Mesendoderm (in vitro differentiated cells): ENCODE measurements at regions not wholly inside any gene's neighbourhood (a gene's known extent, or its start where the extent isn't known, plus 50 kb on each side); places are given as distances from the start of the nearest gene placed in this dataset.

ENCODE experiments used
- DNase-seq: peaks from one replicate; pipeline ENCODE4 v3.0.0; 2013
- H2AK5ac ChIP-seq: 2 replicates; pipeline ENCODE4 v1.6.1; 2013; ENCODE audit warnings: low read length, inconsistent platforms
- H2BK120ac ChIP-seq: 2 replicates; pipeline ENCODE4 v1.6.1; 2013; ENCODE audit warnings: low read depth, mild to moderate bottlenecking, low read length, moderate library complexity, mixed read lengths
- H2BK15ac ChIP-seq: replicated peaks from 2 replicates; pipeline ENCODE4 v1.6.1; 2013; ENCODE audit warnings: low read depth, mild to moderate bottlenecking, moderate library complexity
- H2BK5ac ChIP-seq: 2 replicates; pipeline ENCODE4 v1.6.1; 2013; ENCODE audit warnings: low read length, inconsistent platforms
- H3K18ac ChIP-seq: 2 replicates; pipeline ENCODE4 v1.6.1; 2013; ENCODE audit warnings: mild to moderate bottlenecking, low read length, mixed read lengths
- H3K23ac ChIP-seq: one replicate; pipeline ENCODE4 v1.6.1; 2013; ENCODE audit warnings: low read length
- H3K27ac ChIP-seq: 2 replicates; pipeline ENCODE4 v1.5.1; 2013; ENCODE audit warnings: low read depth, mild to moderate bottlenecking, inconsistent platforms, low read length, moderate library complexity
- H3K27me3 ChIP-seq: 2 replicates; pipeline ENCODE4 v1.6.1; 2013; ENCODE audit warnings: low read length, control low read depth, mild to moderate bottlenecking, inconsistent platforms; ENCODE audit not compliant: insufficient read depth, poor library complexity
- H3K36me3 ChIP-seq: 2 replicates; pipeline ENCODE4 v1.6.1; 2013; ENCODE audit warnings: low read length, inconsistent platforms; ENCODE audit not compliant: control insufficient read depth, insufficient read depth
- H3K4ac ChIP-seq: one replicate; pipeline ENCODE4 v1.6.1; 2013; ENCODE audit warnings: low read depth, mild to moderate bottlenecking, low read length, moderate library complexity
- H3K4me1 ChIP-seq: 2 replicates; pipeline ENCODE4 v1.6.1; 2013; ENCODE audit warnings: low read depth, low read length, inconsistent platforms; ENCODE audit not compliant: control insufficient read depth
- H3K4me2 ChIP-seq: 2 replicates; pipeline ENCODE4 v1.6.1; 2013; ENCODE audit warnings: low read length
- H3K4me3 ChIP-seq: 2 replicates; pipeline ENCODE4 v1.5.1; 2013; ENCODE audit warnings: mild to moderate bottlenecking, low read length
- H3K56ac ChIP-seq: one replicate; pipeline ENCODE4 v1.6.1; 2013; ENCODE audit warnings: low read length
- H3K79me1 ChIP-seq: 2 replicates; pipeline ENCODE4 v1.6.1; 2013; ENCODE audit warnings: low read length, inconsistent platforms
- H3K79me2 ChIP-seq: 2 replicates; pipeline ENCODE4 v1.6.1; 2013; ENCODE audit warnings: mild to moderate bottlenecking, low read length; ENCODE audit not compliant: control insufficient read depth, insufficient read depth
- H3K9ac ChIP-seq: 2 replicates; pipeline ENCODE4 v1.6.1; 2013; ENCODE audit warnings: low read length, inconsistent platforms
- H4K5ac ChIP-seq: one replicate; pipeline ENCODE4 v1.6.1; 2013; ENCODE audit warnings: low read length
- H4K8ac ChIP-seq: one replicate; pipeline ENCODE4 v1.6.1; 2013; ENCODE audit warnings: low read depth, mild to moderate bottlenecking, control low read depth, low read length, moderate library complexity
- WGBS: extraction: QIAGEN DNeasy Blood & Tissue Kit; methylation state at CpG from one replicate; pipeline ENCODE4 v1.1.7; 2013; ENCODE audit warnings: low lambda C conversion rate, missing lambda C conversion rate; ENCODE audit not compliant: insufficient coverage; ENCODE audit errors: extremely low coverage; 5-methylcytosine and 5-hydroxymethylcytosine counted together

GRCh38 chr6:109306733-109307132 lies 75.5 kb downstream of the CD164 start:
- Histone ChIP-seq H3K18ac (no peak overlapping the region), H3K36me3 (no peaks in the 10 kb centered on the region), H3K4ac (no peak overlapping the region), H3K79me1 (no peaks in the 10 kb centered on the region), H3K27ac (no peak overlapping the region), H3K4me3 (no peak overlapping the region), H2BK15ac (no peak overlapping the region), H2BK120ac (no peak overlapping the region), H2AK5ac (no peak overlapping the region), H3K9ac (no peak overlapping the region), H4K5ac (no peak overlapping the region), H3K23ac (no peak overlapping the region), H2BK5ac (no peak overlapping the region), H3K4me1 (peaks cover 13% of the 10 kb centered on the region), H4K8ac (no peak overlapping the region), H3K4me2 (no peak overlapping the region), H3K56ac (no peak overlapping the region), H3K79me2 (no peaks in the 10 kb centered on the region), H3K27me3 (no peaks in the 10 kb centered on the region)
- no peak for DNase-seq
- no CpG with 5 or more reads among the region's 2 CpGs for WGBS

- H3K4ac ChIP-seq, result no peak overlapping the region
- peak overlapping the region; percentile 56 for H3K56ac ChIP-seq
- no peak overlapping the region for H2BK120ac ChIP-seq
- H3K9ac ChIP-seq, result no peak overlapping the region
- peaks cover 13% of the 10 kb centered on the region for H3K4me1 ChIP-seq
- H3K4me3 ChIP-seq, result no peak overlapping the region
- H3K36me3 ChIP-seq, result no peaks in the 10 kb centered on the region
- no peak overlapping the region for H4K5ac ChIP-seq
- no peak overlapping the region for H4K8ac ChIP-seq
- no peak overlapping the region for H3K18ac ChIP-seq
- no peak for DNase-seq
- no peaks in the 10 kb centered on the region for H3K79me1 ChIP-seq
- no peak overlapping the region for H2BK5ac ChIP-seq
- H3K79me2 ChIP-seq, result no peaks in the 10 kb centered on the region
- H3K23ac ChIP-seq, result no peak overlapping the region
- peak overlapping the region; percentile 17 for H3K27ac ChIP-seq
- H3K4me2 ChIP-seq, result no peak overlapping the region
- no peak overlapping the region for H2BK15ac ChIP-seq
- no peaks in the 10 kb centered on the region for H3K27me3 ChIP-seq
- H2AK5ac ChIP-seq, result no peak overlapping the region
These were observed 77.2 kb downstream of the CD164 start for GRCh38 chr6:109305028-109305427.

- H3K4ac ChIP-seq, result no peak overlapping the region
- no peak overlapping the region for H3K4me2 ChIP-seq
- H3K79me2 ChIP-seq, result no peaks in the 10 kb centered on the region
- no peak overlapping the region for H4K5ac ChIP-seq
- H3K23ac ChIP-seq, result no peak overlapping the region
- H3K27me3 ChIP-seq, result no peaks in the 10 kb centered on the region
- H4K8ac ChIP-seq, result no peak overlapping the region
- H2AK5ac ChIP-seq, result no peak overlapping the region
- WGBS, result no CpG with 5 or more reads among the region's 3 CpGs
- peak overlapping the region; percentile 50 for H3K27ac ChIP-seq
- no peak overlapping the region for H2BK15ac ChIP-seq
- H3K9ac ChIP-seq, result no peak overlapping the region
- no peak overlapping the region for H3K4me3 ChIP-seq
- no peak overlapping the region for H2BK5ac ChIP-seq
- H3K36me3 ChIP-seq, result no peaks in the 10 kb centered on the region
- no peak overlapping the region for H3K18ac ChIP-seq
- H3K4me1 ChIP-seq, result peaks cover 13% of the 10 kb centered on the region
- H2BK120ac ChIP-seq, result no peak overlapping the region
- peak; percentile 62 for DNase-seq
- no peaks in the 10 kb centered on the region for H3K79me1 ChIP-seq
- H3K56ac ChIP-seq, result peak overlapping the region; percentile 56
These were observed 77.8 kb downstream of the CD164 start for GRCh38 chr6:109304284-109305015.

- Histone ChIP-seq H3K27ac (no peak overlapping the region), H3K4me2 (no peak overlapping the region)
These were observed 78.5 kb downstream of the CD164 start for GRCh38 chr6:109303640-109304283.

GRCh38 chr6:109303164-109303563 lies 79.1 kb downstream of the CD164 start:
- H2BK120ac ChIP-seq, result no peak overlapping the region
- H3K27me3 ChIP-seq, result no peaks in the 10 kb centered on the region
- no peak overlapping the region for H3K56ac ChIP-seq
- H3K79me2 ChIP-seq, result no peaks in the 10 kb centered on the region
- H3K4me3 ChIP-seq, result no peak overlapping the region
- H3K4me2 ChIP-seq, result no peak overlapping the region
- no peaks in the 10 kb centered on the region for H3K79me1 ChIP-seq
- no peak overlapping the region for H4K5ac ChIP-seq
- H3K4me1 ChIP-seq, result peaks cover 13% of the 10 kb centered on the region
- no peak overlapping the region for H4K8ac ChIP-seq
- H2AK5ac ChIP-seq, result no peak overlapping the region
- no CpG with 5 or more reads among the region's 4 CpGs for WGBS
- no peak for DNase-seq
- no peak overlapping the region for H2BK5ac ChIP-seq
- no peak overlapping the region for H3K18ac ChIP-seq
- H2BK15ac ChIP-seq, result no peak overlapping the region
- no peak overlapping the region for H3K23ac ChIP-seq
- no peaks in the 10 kb centered on the region for H3K36me3 ChIP-seq
- no peak overlapping the region for H3K4ac ChIP-seq
- no peak overlapping the region for H3K9ac ChIP-seq
- no peak overlapping the region for H3K27ac ChIP-seq

More at GRCh38 chr6:109303640-109304283, 78.5 kb downstream of the CD164 start:
- WGBS, result no CpG with 5 or more reads among the region's 6 CpGs
- no peak overlapping the region for H2BK15ac ChIP-seq
- peak; percentile 10 for DNase-seq
- no peak overlapping the region for H2AK5ac ChIP-seq
- no peak overlapping the region for H3K23ac ChIP-seq
- no peaks in the 10 kb centered on the region for H3K79me1 ChIP-seq
- no peak overlapping the region for H3K18ac ChIP-seq
- no peaks in the 10 kb centered on the region for H3K79me2 ChIP-seq
- no peak overlapping the region for H3K4me3 ChIP-seq
- H3K9ac ChIP-seq, result no peak overlapping the region
- H3K27me3 ChIP-seq, result no peaks in the 10 kb centered on the region
- H4K5ac ChIP-seq, result no peak overlapping the region
- H3K56ac ChIP-seq, result no peak overlapping the region
- no peak overlapping the region for H2BK5ac ChIP-seq
- no peak overlapping the region for H2BK120ac ChIP-seq
- no peak overlapping the region for H4K8ac ChIP-seq
- H3K36me3 ChIP-seq, result no peaks in the 10 kb centered on the region
- H3K4ac ChIP-seq, result no peak overlapping the region
- H3K4me1 ChIP-seq, result peaks cover 13% of the 10 kb centered on the region
